ENCODE measurements at regions not wholly inside any gene's neighbourhood (a gene's known extent, or its start where the extent isn't known, plus 50 kb on each side); places are given as distances from the start of the nearest gene placed in this dataset.
"Not testable (repeated sequence)": the region's sequence is repeated elsewhere in the genome, so short reads cannot be mapped to it uniquely, and the experiment has no call there.

GRCh38 chr6:9702914-9703313 is 712.0 kb downstream of the TFAP2A start:
- ChIA-PET POLR2A (no interaction called here), CTCF (no interaction called here)
- H3K36me3 Mint-ChIP-seq (ENCODE audit: low read depth), result no peaks in the 10 kb centered on the region
- no peak overlapping the region for H3K27ac Mint-ChIP-seq
- H3K27me3 Mint-ChIP-seq, result no peaks in the 10 kb centered on the region
- no peak overlapping the region for H3K4me3 Mint-ChIP-seq
- no peaks in the 10 kb centered on the region for H3K9me3 Mint-ChIP-seq
- no peak for DNase-seq
- no peaks in the 10 kb centered on the region for H3K4me1 Mint-ChIP-seq

DNA sequence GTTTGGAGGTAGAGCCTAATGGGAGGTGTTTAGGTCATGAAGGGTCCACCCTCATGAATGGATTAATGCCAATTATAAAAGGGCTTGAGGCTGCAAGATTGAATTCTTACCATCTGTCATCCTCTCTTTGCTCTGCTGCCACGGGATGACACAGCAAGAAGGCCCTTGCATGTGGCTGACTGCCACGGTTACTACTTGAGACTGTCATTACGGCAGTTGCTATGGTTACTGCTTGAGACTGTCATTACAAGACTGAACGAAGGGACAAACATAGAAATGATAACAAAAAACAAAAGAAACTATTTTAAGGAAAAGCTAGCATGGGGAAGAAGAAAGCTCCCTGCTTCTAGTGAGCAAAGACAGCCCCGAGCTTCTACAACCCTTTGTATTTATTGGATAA is 715.0 kb downstream of the TFAP2A start:
- Mint-ChIP-seq H3K4me3 (no peak overlapping the region), H3K27ac (no peak overlapping the region), H3K4me1 (no peaks in the 10 kb centered on the region), H3K36me3 (ENCODE audit: low read depth) (no peaks in the 10 kb centered on the region), H3K9me3 (no peaks in the 10 kb centered on the region), H3K27me3 (no peaks in the 10 kb centered on the region)
- ChIA-PET CTCF (no interaction called here), POLR2A (no interaction called here)
- DNase-seq, result no peak

GRCh38 chr6:9697263-9697931 is 717.5 kb downstream of the TFAP2A start:
- H3K27ac Mint-ChIP-seq, result no peak overlapping the region
- H3K9me3 Mint-ChIP-seq, result no peaks in the 10 kb centered on the region
- no peaks in the 10 kb centered on the region for H3K4me1 Mint-ChIP-seq
- H3K4me3 Mint-ChIP-seq, result no peak overlapping the region
- H3K27me3 Mint-ChIP-seq, result no peaks in the 10 kb centered on the region
- ChIA-PET POLR2A (no interaction called here), CTCF (no interaction called here)
- no peak for DNase-seq
- H3K36me3 Mint-ChIP-seq (ENCODE audit: low read depth), result no peaks in the 10 kb centered on the region

DNA sequence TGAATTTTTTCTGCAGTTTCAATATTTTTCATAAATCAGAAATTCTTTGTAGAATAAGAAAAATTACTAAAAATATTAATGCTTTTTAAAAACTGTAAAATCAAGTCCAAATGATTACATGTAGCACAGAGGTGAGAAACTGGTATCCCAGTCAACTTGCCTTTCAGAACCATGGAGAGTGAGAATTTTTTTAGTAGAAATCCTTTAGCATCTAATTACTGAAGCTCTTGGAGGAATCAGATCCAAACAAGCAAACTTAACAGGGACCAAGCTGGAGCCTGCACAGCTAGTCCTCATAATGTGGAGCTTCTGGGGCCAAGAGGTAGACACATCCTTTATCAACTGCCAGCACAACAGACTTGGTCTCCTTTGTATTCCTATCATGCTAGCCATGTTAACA is 724.5 kb downstream of the TFAP2A start:
- ChIA-PET POLR2A (no interaction called here), CTCF (no interaction called here)
- no peaks in the 10 kb centered on the region for H3K36me3 Mint-ChIP-seq (ENCODE audit: low read depth)
- no peak overlapping the region for H3K4me3 Mint-ChIP-seq
- H3K27ac Mint-ChIP-seq, result no peak overlapping the region
- H3K27me3 Mint-ChIP-seq, result no peaks in the 10 kb centered on the region
- DNase-seq, result no peak
- no peaks in the 10 kb centered on the region for H3K9me3 Mint-ChIP-seq
- no peaks in the 10 kb centered on the region for H3K4me1 Mint-ChIP-seq

GRCh38 chr6:9680727-9681126 is 734.1 kb downstream of the TFAP2A start:
- CTCF ChIA-PET; H3K9me3 Mint-ChIP-seq; H3K36me3 Mint-ChIP-seq (ENCODE audit: low read depth); POLR2A ChIA-PET; H3K4me1 Mint-ChIP-seq; H3K27ac Mint-ChIP-seq; DNase-seq; H3K4me3 Mint-ChIP-seq; H3K27me3 Mint-ChIP-seq: not testable (repeated sequence)

- no peaks in the 10 kb centered on the region for H3K4me1 Mint-ChIP-seq
- peaks cover 2% of the 10 kb centered on the region for H3K9me3 Mint-ChIP-seq
- H3K36me3 Mint-ChIP-seq (ENCODE audit: low read depth), result no peaks in the 10 kb centered on the region
- H3K4me3 Mint-ChIP-seq, result no peak overlapping the region
- H3K27me3 Mint-ChIP-seq, result no peaks in the 10 kb centered on the region
- no peak for DNase-seq
- POLR2A ChIA-PET, result no interaction called here
- H3K27ac Mint-ChIP-seq, result no peak overlapping the region
- CTCF ChIA-PET, result no interaction called here
Observed at GRCh38 chr6:9675122-9675521, 739.8 kb downstream of the TFAP2A start.

DNA sequence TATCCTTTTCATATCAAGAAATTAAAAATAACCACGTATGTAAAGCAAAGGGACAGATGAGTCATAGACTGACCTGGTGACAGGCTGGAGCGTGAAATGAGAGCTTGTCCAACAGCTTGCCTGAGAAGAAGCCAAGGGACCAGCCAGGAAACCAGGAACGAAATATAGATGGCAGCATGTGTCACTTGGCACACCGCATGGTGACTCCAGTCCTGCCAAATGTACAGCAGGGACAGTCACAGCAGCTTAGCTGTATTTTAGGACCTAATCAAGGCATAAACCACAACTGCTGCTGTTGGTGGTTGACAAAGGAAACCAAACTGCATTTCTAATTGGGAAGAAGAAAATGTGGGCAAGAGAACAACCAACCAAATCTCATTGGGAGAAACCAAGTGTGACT is 755.0 kb downstream of the TFAP2A start:
- DNase-seq, result no peak
- H3K27ac Mint-ChIP-seq, result no peak overlapping the region
- no peaks in the 10 kb centered on the region for H3K4me1 Mint-ChIP-seq
- no peak overlapping the region for H3K4me3 Mint-ChIP-seq
- H3K9me3 Mint-ChIP-seq, result no peaks in the 10 kb centered on the region
- POLR2A ChIA-PET, result no interaction called here
- CTCF ChIA-PET, result no interaction called here
- H3K27me3 Mint-ChIP-seq, result no peaks in the 10 kb centered on the region
- H3K36me3 Mint-ChIP-seq (ENCODE audit: low read depth), result no peaks in the 10 kb centered on the region

GRCh38 chr6:9657994-9658393 is 756.9 kb downstream of the TFAP2A start:
- ChIA-PET CTCF (no interaction called here), POLR2A (no interaction called here)
- DNase-seq, result no peak
- Mint-ChIP-seq H3K4me3 (no peak overlapping the region), H3K36me3 (ENCODE audit: low read depth) (no peaks in the 10 kb centered on the region), H3K9me3 (no peaks in the 10 kb centered on the region), H3K27ac (no peak overlapping the region), H3K4me1 (no peaks in the 10 kb centered on the region), H3K27me3 (no peaks in the 10 kb centered on the region)

- H3K4me1 Mint-ChIP-seq, result no peaks in the 10 kb centered on the region
Observed at GRCh38 chr6:9647599-9647998, 767.3 kb downstream of the TFAP2A start.

GRCh38 chr6:9647071-9647445 is 767.8 kb downstream of the TFAP2A start:
- no peaks in the 10 kb centered on the region for H3K36me3 Mint-ChIP-seq (ENCODE audit: low read depth)
- no peak overlapping the region for H3K4me3 Mint-ChIP-seq
- H3K4me1 Mint-ChIP-seq, result no peaks in the 10 kb centered on the region
- POLR2A ChIA-PET, result no interaction called here
- DNase-seq, result no peak
- no peak overlapping the region for H3K27ac Mint-ChIP-seq
- no peaks in the 10 kb centered on the region for H3K27me3 Mint-ChIP-seq
- H3K9me3 Mint-ChIP-seq, result no peaks in the 10 kb centered on the region
- CTCF ChIA-PET, result no interaction called here

More at GRCh38 chr6:9647599-9647998, 767.3 kb downstream of the TFAP2A start:
- H3K4me3 Mint-ChIP-seq, result no peak overlapping the region
- no peaks in the 10 kb centered on the region for H3K9me3 Mint-ChIP-seq
- no peak overlapping the region for H3K27ac Mint-ChIP-seq
- no peaks in the 10 kb centered on the region for H3K36me3 Mint-ChIP-seq (ENCODE audit: low read depth)
- ChIA-PET POLR2A (no interaction called here), CTCF (no interaction called here)
- no peaks in the 10 kb centered on the region for H3K27me3 Mint-ChIP-seq
- no peak for DNase-seq

GRCh38 chr6:9646342-9647070 is 768.4 kb downstream of the TFAP2A start:
- DNase-seq, result no peak
- Mint-ChIP-seq H3K4me1 (no peaks in the 10 kb centered on the region), H3K27me3 (no peaks in the 10 kb centered on the region), H3K4me3 (no peak overlapping the region), H3K9me3 (no peaks in the 10 kb centered on the region), H3K36me3 (ENCODE audit: low read depth) (no peaks in the 10 kb centered on the region), H3K27ac (no peak overlapping the region)
- CTCF ChIA-PET, result no interaction called here
- POLR2A ChIA-PET, result no interaction called here

DNA sequence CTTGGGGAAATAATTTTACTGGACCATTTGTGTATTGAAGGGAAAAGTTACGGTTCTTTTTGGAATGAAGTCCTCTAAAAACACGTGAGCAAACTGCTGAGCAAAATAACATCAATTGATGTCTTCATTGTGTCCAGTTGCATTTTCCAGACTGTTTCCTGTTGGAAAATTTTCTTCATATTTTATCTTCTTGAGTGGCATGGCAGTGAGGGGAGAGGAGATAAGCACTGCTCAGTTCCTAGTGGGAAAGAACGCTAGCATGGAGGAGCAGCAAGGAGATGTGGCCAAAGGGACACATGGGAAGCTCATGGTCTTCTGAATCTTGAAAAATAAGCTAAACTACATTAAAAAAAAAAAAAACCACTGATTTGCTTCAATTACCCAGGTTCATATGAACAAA is 776.0 kb downstream of the TFAP2A start:
- Mint-ChIP-seq H3K9me3 (no peaks in the 10 kb centered on the region), H3K4me3 (no peak overlapping the region), H3K36me3 (ENCODE audit: low read depth) (no peaks in the 10 kb centered on the region), H3K27ac (no peak overlapping the region), H3K27me3 (no peaks in the 10 kb centered on the region), H3K4me1 (no peaks in the 10 kb centered on the region)
- no peak for DNase-seq
- ChIA-PET POLR2A (no interaction called here), CTCF (no interaction called here)

GRCh38 chr6:9634776-9635175 is 780.1 kb downstream of the TFAP2A start:
- POLR2A ChIA-PET, result no interaction called here
- Mint-ChIP-seq H3K36me3 (ENCODE audit: low read depth) (no peaks in the 10 kb centered on the region), H3K27ac (no peak overlapping the region), H3K4me3 (no peak overlapping the region), H3K9me3 (peaks cover 2% of the 10 kb centered on the region), H3K27me3 (no peaks in the 10 kb centered on the region), H3K4me1 (no peaks in the 10 kb centered on the region)
- DNase-seq, result no peak
- CTCF ChIA-PET, result no interaction called here

- Mint-ChIP-seq H3K4me1 (no peaks in the 10 kb centered on the region), H3K27me3 (no peaks in the 10 kb centered on the region), H3K36me3 (ENCODE audit: low read depth) (no peaks in the 10 kb centered on the region), H3K9me3 (peaks cover 7% of the 10 kb centered on the region), H3K27ac (no peak overlapping the region), H3K4me3 (no peak overlapping the region)
- no peak for DNase-seq
- CTCF ChIA-PET, result no interaction called here
- POLR2A ChIA-PET, result no interaction called here
Observed at GRCh38 chr6:9632026-9632425, 782.8 kb downstream of the TFAP2A start.

All from activated CD4-positive, alpha-beta T cell treated with anti-CD3 and anti-CD28 coated beads, Interleukin-2, amount 10 ng/mL, durations not matched to agents 7 days and 5 days (primary cell).